ENCODE measurements at regions not wholly inside any gene's neighbourhood (a gene's known extent, or its start where the extent isn't known, plus 50 kb on each side); places are given as distances from the start of the nearest gene placed in this dataset.

DNA sequence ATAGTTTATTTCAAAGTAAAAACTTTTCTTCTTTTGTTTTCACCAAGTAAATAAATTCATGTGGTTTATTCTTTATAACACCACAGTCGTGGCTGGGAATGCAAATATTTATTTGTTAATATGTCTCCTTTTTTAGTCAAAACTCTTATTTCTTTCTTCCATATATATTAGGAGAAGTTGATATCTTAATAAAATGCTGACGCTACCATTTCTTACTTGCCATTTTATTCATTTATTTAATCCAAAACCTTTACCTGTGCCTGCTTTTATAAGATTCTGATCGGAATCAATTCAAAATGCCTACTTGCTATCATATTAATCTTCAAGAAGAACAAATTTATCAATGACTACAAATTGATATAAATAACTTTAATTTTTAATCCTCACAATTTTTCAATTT lies 362.9 kb upstream of the FSIP2 start:
- intact Hi-C loops (cut with DNase I): no loop called here
- H3K27ac ChIP-seq: no peak overlapping the region
- no peaks in the 10 kb centered on the region for H3K9me3 ChIP-seq
- TF ChIP-seq POLR2A (IDR thresholded peaks at IDR 0.05): no peak
- TF ChIP-seq, protein P1, sequence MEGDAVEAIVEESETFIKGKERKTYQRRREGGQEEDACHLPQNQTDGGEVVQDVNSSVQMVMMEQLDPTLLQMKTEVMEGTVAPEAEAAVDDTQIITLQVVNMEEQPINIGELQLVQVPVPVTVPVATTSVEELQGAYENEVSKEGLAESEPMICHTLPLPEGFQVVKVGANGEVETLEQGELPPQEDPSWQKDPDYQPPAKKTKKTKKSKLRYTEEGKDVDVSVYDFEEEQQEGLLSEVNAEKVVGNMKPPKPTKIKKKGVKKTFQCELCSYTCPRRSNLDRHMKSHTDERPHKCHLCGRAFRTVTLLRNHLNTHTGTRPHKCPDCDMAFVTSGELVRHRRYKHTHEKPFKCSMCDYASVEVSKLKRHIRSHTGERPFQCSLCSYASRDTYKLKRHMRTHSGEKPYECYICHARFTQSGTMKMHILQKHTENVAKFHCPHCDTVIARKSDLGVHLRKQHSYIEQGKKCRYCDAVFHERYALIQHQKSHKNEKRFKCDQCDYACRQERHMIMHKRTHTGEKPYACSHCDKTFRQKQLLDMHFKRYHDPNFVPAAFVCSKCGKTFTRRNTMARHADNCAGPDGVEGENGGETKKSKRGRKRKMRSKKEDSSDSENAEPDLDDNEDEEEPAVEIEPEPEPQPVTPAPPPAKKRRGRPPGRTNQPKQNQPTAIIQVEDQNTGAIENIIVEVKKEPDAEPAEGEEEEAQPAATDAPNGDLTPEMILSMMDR (IDR thresholded peaks at IDR 0.05): no peak
- DNase-seq (no peak), ATAC-seq (no peak)
- no peaks in the 10 kb centered on the region for H3K4me1 ChIP-seq
- no peaks in the 10 kb centered on the region for H3K27me3 ChIP-seq
- H3K36me3 ChIP-seq (replicated peaks in 1 of 2; ENCODE audit: insufficient read depth in 1 of 2, low read depth in 2 of 2): no peaks in the 10 kb centered on the region
- 67 to 68% methylated on average over 3 of the region's 3 CpGs for WGBS, 2 donors
- H3K4me3 ChIP-seq: no peak overlapping the region

DNA sequence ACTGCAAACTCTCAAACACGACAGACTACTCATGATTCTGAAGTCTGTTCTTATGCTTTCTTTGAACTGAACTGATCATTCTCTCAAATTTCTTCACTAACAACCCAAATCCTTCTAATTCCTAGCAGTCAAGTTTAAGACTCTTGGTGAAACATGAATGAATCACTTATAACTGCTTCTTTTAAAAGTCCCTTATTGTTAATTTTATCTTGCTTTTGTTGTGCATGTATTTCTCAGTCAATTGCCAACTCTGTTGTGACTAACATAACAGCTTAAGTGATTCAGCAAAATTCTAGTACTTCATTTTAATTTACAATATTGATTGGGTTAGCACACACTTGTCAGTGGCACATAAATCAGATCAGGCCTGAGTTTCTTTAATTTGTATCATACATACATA lies 357.0 kb upstream of the FSIP2 start:
- intact Hi-C loops (cut with DNase I): no loop called here
- no peak overlapping the region for H3K4me3 ChIP-seq
- no peaks in the 10 kb centered on the region for H3K9me3 ChIP-seq
- WGBS, 2 donors: 47 to 56% methylated on average over 1 of the region's 1 CpG
- no peak for TF ChIP-seq POLR2A (IDR thresholded peaks at IDR 0.05)
- TF ChIP-seq, protein P1 (IDR thresholded peaks at IDR 0.05): no peak
- no peak for ATAC-seq
- H3K27me3 ChIP-seq: no peaks in the 10 kb centered on the region
- no peaks in the 10 kb centered on the region for H3K4me1 ChIP-seq
- no peak for DNase-seq
- H3K27ac ChIP-seq: no peak overlapping the region
- no peaks in the 10 kb centered on the region for H3K36me3 ChIP-seq (replicated peaks in 1 of 2; ENCODE audit: insufficient read depth in 1 of 2, low read depth in 2 of 2)

DNA sequence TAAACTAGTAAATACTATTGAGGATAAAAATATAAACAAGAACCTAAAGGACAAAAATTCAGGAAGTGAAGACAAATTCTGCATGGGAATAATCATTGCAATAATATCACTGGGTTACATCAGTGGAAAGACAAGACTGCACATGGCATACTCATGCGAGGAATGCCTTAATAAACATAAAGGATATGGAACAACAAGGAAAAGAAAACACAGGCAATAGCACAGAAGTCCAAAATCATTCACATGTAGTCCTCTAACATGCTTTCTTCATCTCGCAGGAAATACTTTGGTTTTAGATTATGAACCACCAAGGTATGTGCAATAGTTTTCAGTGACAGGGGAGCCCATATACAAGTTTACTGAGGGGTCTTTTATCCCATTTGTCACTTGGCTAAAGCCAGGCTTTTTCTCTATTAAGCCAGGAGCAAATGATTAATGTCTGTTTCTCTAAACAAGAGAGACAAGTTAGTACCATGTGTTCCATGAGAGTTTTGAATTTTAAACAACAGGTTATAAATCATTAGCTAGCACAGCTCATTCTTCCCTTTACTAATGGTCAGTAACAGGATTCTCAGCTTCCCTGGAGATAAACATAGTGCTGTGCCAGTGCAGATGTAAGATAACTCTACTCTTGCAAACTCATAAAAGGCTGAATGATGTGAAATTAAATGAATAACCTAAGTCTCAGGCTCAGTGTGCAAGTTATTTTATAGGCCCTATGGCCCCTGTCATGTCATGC lies 353.6 kb upstream of the FSIP2 start:
- H3K9me3 ChIP-seq: no peaks in the 10 kb centered on the region
- 35 to 38% methylated on average over 2 of the region's 2 CpGs for WGBS, 2 donors
- intact Hi-C loops (cut with DNase I): no loop called here
- no peak for TF ChIP-seq POLR2A (IDR thresholded peaks at IDR 0.05)
- TF ChIP-seq, protein P1 (IDR thresholded peaks at IDR 0.05): no peak
- H3K36me3 ChIP-seq (replicated peaks in 1 of 2; ENCODE audit: insufficient read depth in 1 of 2, low read depth in 2 of 2): no peaks in the 10 kb centered on the region
- H3K4me1 ChIP-seq: no peaks in the 10 kb centered on the region
- ATAC-seq (no peak), DNase-seq (no peak)
- no peak overlapping the region for H3K4me3 ChIP-seq
- no peaks in the 10 kb centered on the region for H3K27me3 ChIP-seq
- H3K27ac ChIP-seq: peak overlapping the region in 1 of 4 donors; percentile 40

DNA sequence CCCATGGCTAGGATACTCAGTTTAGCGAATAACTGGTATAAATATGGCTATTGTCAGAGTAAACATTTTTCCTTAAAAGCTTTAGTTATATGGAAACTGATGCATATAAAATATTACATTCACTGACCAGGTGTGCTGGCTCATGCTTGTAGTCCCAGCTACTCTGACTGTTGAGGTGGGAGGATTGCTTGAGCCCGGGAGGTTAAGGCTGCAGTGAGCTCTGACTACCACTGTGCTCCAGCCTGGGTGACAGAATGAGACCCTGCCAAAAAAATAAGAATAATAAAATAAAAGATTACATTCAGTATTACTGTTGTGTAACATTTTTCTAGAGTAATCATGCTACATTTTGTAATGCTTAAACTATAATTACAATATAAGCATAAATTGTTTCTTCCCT lies 350.4 kb upstream of the FSIP2 start:
- H3K27me3 ChIP-seq: no peaks in the 10 kb centered on the region
- WGBS, 2 donors: 67 to 82% methylated on average over 2 of the region's 2 CpGs
- intact Hi-C loops (cut with DNase I): no loop called here
- no peaks in the 10 kb centered on the region for H3K36me3 ChIP-seq (replicated peaks in 1 of 2; ENCODE audit: insufficient read depth in 1 of 2, low read depth in 2 of 2)
- DNase-seq (no peak), ATAC-seq (no peak)
- TF ChIP-seq, protein P1 (IDR thresholded peaks at IDR 0.05): no peak
- TF ChIP-seq POLR2A (IDR thresholded peaks at IDR 0.05): no peak
- no peak overlapping the region for H3K4me3 ChIP-seq
- H3K9me3 ChIP-seq: no peaks in the 10 kb centered on the region
- H3K27ac ChIP-seq: no peak overlapping the region
- no peaks in the 10 kb centered on the region for H3K4me1 ChIP-seq

DNA sequence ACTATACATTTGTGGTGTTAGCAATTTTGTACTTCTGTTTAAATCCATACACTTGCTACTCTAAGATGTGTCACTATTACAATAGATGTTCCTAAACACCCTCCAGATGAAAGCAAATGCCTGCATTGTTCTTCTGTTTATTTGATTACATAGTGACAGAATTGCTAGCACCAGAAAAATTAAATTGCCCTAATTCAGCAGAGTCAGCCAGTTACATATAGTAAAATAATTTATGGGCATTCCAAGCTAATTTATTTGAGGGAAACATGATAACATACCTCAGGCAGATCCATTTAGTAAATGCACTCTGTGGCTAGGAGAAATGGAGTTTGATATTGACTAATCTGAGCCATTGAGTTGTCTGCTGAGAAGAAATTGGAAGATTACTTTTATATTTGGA lies 347.1 kb upstream of the FSIP2 start:
- Histone ChIP-seq H3K27ac (no peak overlapping the region), H3K4me3 (no peak overlapping the region), H3K4me1 (no peaks in the 10 kb centered on the region), H3K9me3 (no peaks in the 10 kb centered on the region), H3K36me3 (replicated peaks in 1 of 2; ENCODE audit: insufficient read depth in 1 of 2, low read depth in 2 of 2) (no peaks in the 10 kb centered on the region), H3K27me3 (no peaks in the 10 kb centered on the region)
- TF ChIP-seq, protein P1 (IDR thresholded peaks at IDR 0.05): no peak
- no peak for TF ChIP-seq POLR2A (IDR thresholded peaks at IDR 0.05)
- intact Hi-C loops (cut with DNase I): no loop called here
- no peak for ATAC-seq
- DNase-seq: no peak

Data from body of pancreas (tissue), 4 donors.